HG03025 (cell line): ENCODE measurements at regions not wholly inside any gene's neighbourhood (a gene's known extent, or its start where the extent isn't known, plus 50 kb on each side); places are given as distances from the start of the nearest gene placed in this dataset.
"Not testable (repeated sequence)": the region's sequence is repeated elsewhere in the genome, so short reads cannot be mapped to it uniquely, and the experiment has no call there.

Experiments
- ATAC-seq: cut with Tn5 transposase; IDR thresholded peaks from one replicate; pipeline ENCODE4 v1.9.1; 2021; ENCODE audit warnings: mild to moderate bottlenecking, moderate library complexity; ENCODE audit not compliant: unreplicated experiment, low FRiP score

- ATAC-seq: not testable (repeated sequence)
These were observed 156.8 kb upstream of the ARPP21 start for GRCh38 chr3:35482566-35482965.

GRCh38 chr3:35483131-35483530 is 156.2 kb upstream of the ARPP21 start:
- ATAC-seq: no peak

- ATAC-seq: no peak
These were observed 154.3 kb upstream of the ARPP21 start for GRCh38 chr3:35484929-35485530.

- no peak for ATAC-seq
These were observed 153.0 kb upstream of the ARPP21 start for GRCh38 chr3:35486295-35486694.

GRCh38 chr3:35487376-35487775 is 151.9 kb upstream of the ARPP21 start:
- no peak for ATAC-seq

GRCh38 chr3:35488526-35488925 is 150.8 kb upstream of the ARPP21 start:
- ATAC-seq: no peak

- ATAC-seq: no peak
These were observed 146.5 kb upstream of the ARPP21 start for GRCh38 chr3:35492841-35493240.

- ATAC-seq: no peak
These were observed 140.7 kb upstream of the ARPP21 start for GRCh38 chr3:35498506-35499210.

GRCh38 chr3:35500641-35501350 is 138.5 kb upstream of the ARPP21 start:
- ATAC-seq: no peak

- ATAC-seq: no peak
These were observed 136.6 kb upstream of the ARPP21 start for GRCh38 chr3:35502699-35503098.

- ATAC-seq: no peak
These were observed 134.1 kb upstream of the ARPP21 start for GRCh38 chr3:35505181-35505580.

GRCh38 chr3:35505772-35506171 is 133.6 kb upstream of the ARPP21 start:
- no peak for ATAC-seq

GRCh38 chr3:35519936-35520335 is 119.4 kb upstream of the ARPP21 start:
- ATAC-seq: no peak

- ATAC-seq: no peak
These were observed 118.1 kb upstream of the ARPP21 start for GRCh38 chr3:35521196-35521595.

GRCh38 chr3:35522450-35522849 is 116.9 kb upstream of the ARPP21 start:
- peak; percentile 62 for ATAC-seq

GRCh38 chr3:35523074-35523473 is 116.3 kb upstream of the ARPP21 start:
- no peak for ATAC-seq

GRCh38 chr3:35523838-35524237 is 115.5 kb upstream of the ARPP21 start:
- ATAC-seq: no peak

GRCh38 chr3:35524856-35525255 is 114.5 kb upstream of the ARPP21 start:
- no peak for ATAC-seq

GRCh38 chr3:35528728-35529127 is 110.6 kb upstream of the ARPP21 start:
- no peak for ATAC-seq

- no peak for ATAC-seq
These were observed 110.0 kb upstream of the ARPP21 start for GRCh38 chr3:35529337-35529736.

- ATAC-seq: no peak
These were observed 102.1 kb upstream of the ARPP21 start for GRCh38 chr3:35537265-35537664.

GRCh38 chr3:35544976-35545375 is 94.3 kb upstream of the ARPP21 start:
- no peak for ATAC-seq
